Activated effector memory CD4-positive, alpha-beta T cell treated with Interleukin-2 at 50 U/mL for 16 hours (primary cell): ENCODE measurements at regions not wholly inside any gene's neighbourhood (a gene's known extent, or its start where the extent isn't known, plus 50 kb on each side); places are given as distances from the start of the nearest gene placed in this dataset.
"Not testable (repeated sequence)": the region's sequence is repeated elsewhere in the genome, so short reads cannot be mapped to it uniquely, and the experiment has no call there.

Source experiments
- DNase-seq: peaks from one replicate; pipeline ENCODE4 v3.0.0-alpha.2; 2020

DNA sequence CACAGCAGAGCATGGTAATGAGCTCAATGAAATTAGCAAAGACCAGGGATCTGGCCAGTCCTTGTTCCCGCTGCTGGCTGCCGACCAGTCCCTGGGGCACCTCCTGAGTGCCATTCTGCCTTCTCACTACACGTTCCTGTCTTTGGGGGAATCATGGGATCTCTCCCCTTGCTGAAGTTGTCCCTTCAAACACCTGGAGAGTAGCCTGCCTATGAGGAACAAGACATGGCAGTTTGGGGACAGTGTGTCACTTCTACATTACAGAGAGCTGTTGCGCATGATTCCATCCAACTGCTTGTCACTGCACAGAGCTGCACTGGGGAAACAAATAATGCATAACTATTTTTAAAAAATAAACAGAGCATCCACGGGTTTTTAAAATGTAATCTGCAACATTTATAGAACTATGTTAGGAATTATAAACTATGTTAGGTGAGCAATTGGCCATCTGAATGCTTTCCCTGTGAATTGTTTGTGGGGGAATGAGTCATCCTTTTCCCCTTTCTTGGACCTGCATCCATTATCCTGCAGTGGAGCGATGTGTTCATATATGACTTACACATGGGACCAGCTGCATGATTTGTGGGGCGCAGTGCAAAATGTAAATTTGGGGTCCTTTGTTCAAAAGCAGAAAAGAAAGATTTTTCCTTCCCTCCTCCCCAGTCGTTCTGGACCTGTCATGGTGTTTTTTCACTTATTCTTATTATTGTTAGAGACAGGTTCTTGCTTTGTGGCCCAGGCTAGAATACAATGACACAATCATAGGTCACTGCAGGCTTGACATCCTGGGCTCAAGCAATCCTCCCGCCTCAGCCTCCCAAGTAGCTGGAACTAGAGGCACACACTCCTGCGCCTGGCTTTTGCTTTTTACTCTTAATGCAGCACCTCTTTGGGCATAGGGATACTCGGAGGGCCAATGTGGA is 115.0 kb upstream of the TBL1X start:
- no peak for DNase-seq

GRCh38 chrX:9351126-9351525 is 113.7 kb upstream of the TBL1X start:
- DNase-seq = no peak

DNA sequence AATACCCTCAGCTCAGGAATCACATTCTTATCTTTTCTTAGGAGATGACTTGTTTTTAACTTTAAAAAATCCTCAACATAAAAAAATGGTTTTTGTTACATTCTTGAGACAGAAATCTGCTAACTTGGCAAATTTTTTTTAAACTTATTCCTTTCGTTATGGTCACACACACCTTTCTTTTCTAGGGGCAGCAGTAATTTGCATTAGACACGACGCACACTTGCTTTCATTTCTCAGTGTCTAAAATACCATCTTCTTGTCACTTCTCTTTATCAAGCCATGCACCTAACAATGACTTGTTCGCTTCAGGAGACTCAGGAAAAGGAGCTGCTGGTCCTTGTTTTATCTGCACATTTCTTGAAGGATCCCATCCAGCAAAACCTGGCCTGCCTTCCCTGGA is 112.6 kb upstream of the TBL1X start:
- DNase-seq = no peak

- no peak for DNase-seq
Measured at GRCh38 chrX:9352694-9353411, 112.0 kb upstream of the TBL1X start.

- no peak for DNase-seq
Measured at GRCh38 chrX:9354918-9355317, 109.9 kb upstream of the TBL1X start.

GRCh38 chrX:9355739-9356138 is 109.1 kb upstream of the TBL1X start:
- DNase-seq = no peak

GRCh38 chrX:9356846-9357245 is 108.0 kb upstream of the TBL1X start:
- DNase-seq = no peak

- DNase-seq = no peak
Measured at GRCh38 chrX:9357518-9358114, 107.2 kb upstream of the TBL1X start.

DNA sequence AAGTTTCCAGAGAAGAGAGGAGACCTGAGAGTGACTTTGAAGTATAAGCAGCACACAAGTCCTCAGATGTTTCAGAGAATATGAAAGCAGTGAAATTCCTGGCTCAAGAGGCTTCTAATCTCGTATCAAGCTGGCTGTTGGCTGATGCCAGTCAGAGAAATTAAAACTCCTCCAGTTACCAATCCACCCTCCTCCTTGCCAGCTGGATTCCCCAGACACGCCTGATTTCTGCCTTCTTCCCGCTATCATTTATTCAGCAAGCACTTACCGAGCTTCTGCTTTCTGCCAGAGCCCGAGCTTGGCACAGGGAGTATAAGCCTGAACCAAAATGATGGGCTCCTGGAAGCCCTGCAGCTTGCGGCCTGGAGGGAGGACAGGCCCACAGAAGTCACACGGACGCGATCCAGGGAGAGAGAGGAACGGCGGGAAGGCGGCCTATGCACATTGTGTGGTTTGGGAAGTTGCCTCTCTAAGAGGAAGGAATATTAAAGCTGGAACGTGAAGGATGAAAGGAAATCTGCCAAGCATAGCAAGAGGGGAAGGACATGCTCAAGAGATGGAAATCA is 102.4 kb upstream of the TBL1X start:
- no peak for DNase-seq

DNA sequence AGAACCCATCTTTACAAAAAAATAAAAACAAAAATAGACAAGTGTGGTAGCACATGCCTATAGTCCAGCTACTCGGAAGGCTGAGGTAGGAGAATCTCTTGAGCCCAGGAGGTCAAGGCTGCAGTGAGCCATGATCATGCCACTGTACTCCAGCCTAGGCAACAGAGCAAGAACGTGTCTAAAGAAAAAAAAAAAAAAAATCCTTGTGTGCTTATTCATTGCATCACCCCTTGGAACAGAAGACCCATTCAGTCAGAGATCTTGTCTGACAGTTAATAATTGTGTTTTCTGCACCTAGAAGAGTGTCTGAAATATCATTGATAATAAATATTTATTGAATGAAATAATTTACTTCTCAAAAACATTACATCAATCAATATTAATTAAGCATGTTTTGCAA is 97.4 kb upstream of the TBL1X start:
- no peak for DNase-seq

DNA sequence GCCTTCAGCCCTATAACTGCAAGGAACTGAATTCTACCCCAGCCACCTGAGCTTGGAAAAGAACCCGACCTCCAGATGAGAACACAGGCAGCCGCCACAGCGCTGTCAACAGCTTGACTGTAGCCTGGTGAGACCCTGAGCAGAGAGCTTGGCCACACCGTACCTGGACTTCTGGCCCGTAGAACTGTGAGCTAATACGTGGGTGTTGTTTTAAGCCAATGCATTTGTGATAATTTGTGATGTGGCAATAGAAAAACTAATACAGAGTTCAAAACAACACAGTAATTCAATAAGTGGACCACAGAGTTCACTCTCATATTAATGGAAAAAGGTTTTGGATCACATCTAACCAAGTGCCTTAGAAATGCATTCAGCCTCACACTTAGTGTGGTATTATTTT is 96.6 kb upstream of the TBL1X start:
- DNase-seq = no peak

- DNase-seq = no peak
Measured at GRCh38 chrX:9369802-9370291, 95.0 kb upstream of the TBL1X start.

DNA sequence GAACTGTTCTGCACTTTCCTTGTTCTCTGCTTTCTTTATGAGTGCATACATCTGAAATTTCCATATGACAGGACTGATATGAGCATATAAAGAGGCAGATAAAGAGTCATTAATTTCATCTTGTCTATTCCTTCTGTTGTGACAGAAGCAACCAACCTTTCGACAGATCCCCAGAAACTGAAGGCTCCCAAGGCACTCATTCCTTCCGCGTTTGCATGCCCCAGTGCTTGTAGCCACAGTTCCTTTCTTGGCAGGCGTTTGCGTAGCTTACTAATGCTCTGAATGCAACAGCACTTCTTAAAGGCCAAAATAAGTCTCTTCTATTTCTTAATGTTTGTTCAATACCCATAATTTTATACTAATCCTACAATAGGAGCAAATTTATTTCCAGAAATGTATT is 94.0 kb upstream of the TBL1X start:
- DNase-seq = no peak

- DNase-seq = no peak
Measured at GRCh38 chrX:9372866-9373265, 92.0 kb upstream of the TBL1X start.

DNA sequence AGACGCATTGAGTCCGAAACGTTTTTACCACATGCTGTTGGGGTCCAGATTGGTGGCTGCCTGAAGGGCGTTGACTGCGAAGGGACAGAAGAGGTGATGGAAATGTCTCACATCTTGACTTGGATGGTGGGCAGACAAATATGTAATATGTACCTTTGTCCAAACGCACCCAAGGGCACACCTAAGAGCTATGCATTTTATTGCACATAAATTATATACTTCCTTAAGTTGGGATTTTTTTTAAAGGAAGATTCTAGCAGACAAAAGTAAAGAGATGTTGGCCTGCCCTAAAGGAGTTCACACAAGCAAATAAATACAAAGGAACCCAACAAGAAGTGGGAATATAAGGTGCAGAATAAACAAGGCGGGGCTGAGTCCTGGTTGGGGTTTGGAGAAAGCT is 91.1 kb upstream of the TBL1X start:
- no peak for DNase-seq

GRCh38 chrX:9374555-9374954 is 90.3 kb upstream of the TBL1X start:
- DNase-seq = no peak

GRCh38 chrX:9376111-9376510 is 88.7 kb upstream of the TBL1X start:
- no peak for DNase-seq

DNA sequence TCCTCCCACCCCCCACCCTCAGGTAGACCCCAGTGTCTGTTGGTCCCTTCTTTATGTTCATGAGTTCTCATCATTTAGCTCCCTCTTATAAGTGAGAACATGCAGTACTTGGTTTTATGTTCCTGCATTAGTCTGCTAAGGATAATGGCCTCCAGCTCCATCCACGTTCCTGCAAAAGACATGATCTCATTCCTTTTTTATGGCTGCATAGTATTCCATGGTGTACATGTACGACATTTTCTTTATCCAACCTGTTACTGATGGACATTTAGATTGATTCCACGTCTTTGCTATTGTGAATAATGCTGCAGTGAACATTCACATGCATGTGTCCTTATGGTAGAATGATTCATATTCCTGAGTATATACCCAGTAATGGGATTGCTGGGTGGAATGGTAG is 87.6 kb upstream of the TBL1X start:
- DNase-seq = not testable (repeated sequence)

DNA sequence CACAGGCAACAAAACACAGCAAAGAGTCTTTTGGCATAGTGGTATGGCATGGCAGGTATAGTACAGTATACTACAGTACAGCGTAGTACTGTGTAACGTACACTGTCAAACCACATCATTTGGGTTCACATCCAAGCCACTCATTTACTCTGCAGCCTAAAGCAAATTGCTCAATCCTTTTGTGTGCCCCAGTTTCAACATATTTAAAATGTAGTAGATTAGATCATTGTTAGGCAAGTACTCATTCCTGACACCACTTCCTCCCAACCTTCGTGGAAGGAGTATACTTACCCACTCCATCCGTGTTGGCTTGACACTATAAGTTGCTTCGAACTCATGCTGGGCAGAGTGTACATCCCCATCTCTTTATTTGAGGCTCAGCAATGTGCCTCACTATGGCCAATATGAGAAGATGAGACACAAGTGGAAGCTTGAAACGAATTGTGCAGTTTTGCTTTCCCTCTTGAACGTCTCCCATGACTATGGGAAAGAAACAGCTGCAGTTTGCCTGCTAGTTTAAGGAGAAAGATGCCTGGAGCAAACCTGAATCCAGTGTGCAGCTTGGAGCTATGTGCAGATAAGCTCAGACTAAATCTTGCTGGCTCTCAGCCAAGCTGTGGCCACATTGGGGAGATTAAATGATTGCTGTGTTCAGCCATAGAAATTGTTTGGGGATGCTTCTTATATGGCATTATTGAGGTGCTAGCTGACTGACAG is 85.7 kb upstream of the TBL1X start:
- no peak for DNase-seq

DNA sequence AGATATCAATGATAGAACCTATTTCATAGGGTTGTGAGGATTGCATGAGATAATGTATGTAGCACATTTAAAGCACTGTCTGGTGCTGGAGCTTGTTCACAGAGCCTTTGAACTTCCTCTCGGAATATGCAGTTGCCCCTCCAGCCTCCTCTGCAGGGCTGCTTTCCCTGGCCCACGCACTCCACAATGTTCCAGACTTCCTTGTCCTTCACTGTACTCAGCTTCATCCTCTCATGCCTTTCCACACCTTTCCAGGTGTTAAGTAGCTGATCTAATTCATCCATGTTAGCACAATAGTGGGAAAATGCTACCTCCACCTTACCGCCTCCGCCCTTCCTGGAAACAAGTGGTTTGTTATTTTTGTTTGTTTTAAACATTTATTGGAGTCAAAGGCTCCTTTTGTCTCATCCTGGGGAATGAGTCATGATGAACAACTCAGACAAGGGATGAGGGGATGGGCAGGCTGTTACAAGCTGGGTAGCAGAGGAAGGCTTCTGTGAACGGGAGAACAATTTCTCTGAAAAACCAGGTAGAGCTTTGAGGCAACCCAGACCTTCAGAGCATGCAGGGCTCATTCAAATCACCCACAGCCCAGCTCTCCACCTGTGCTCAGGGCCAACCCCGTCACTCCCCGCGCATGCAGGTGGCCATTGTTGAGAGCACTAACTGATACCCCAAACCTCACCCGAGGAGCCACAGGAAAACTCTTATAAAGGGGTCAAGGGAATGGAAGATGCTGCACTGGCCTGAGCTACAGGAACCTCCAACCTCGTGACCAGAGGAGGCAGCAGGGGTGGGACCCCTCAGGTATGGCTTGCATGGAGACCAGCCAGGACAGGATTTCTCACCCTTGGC is 84.9 kb upstream of the TBL1X start:
- no peak for DNase-seq

GRCh38 chrX:9383655-9384054 is 81.2 kb upstream of the TBL1X start:
- DNase-seq = no peak

GRCh38 chrX:9388450-9388849 is 76.4 kb upstream of the TBL1X start:
- DNase-seq = no peak
